ENCODE measurements at regions not wholly inside any gene's neighbourhood (a gene's known extent, or its start where the extent isn't known, plus 50 kb on each side); places are given as distances from the start of the nearest gene placed in this dataset.

DNA sequence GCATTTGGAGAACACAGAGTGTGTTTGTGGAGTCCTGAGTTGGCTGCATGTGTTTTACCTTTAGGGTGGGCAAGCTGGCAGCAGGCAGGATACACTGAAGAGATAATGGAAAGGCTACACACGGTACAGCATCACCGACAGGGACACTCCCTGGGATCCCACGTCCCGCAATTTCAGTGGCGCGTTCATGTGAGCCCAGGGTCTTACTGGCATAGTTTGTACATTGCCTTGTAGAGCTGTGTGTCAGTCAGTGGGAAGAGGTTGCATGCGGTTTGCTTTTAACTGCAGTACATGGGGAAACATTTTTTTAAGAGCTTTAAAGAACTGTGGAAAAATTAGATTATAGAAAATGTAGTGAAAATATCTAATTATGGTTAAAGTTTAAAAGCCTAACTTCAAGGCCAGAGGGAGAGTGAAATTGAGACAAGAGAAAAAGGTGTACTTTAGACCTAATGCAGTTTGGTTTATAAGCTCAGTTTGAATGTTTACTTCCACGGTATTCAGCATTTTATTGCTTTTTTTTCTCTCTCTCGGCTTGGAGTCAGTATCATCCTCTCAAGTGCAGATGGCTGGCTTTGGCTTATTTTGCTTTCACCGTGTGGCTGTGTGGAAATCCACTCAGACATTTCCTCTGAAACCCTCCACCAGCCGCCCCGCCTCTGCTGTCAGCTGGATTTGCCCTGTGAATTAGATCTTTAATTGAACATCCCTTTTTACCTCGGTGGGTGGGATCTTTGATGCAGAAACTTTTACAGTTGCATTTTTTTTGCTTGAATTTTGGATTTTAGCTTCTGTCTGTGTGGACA lies 364.2 kb upstream of the COBL start:
- Mint-ChIP-seq H3K9me3 (ENCODE audit: low read depth, unreplicated experiment) (no peaks in the 10 kb centered on the region), H3K27me3 (ENCODE audit: unreplicated experiment) (peaks cover 31% of the 10 kb centered on the region), H3K4me1 (ENCODE audit: low read depth, unreplicated experiment) (no peaks in the 10 kb centered on the region), H3K4me3 (ENCODE audit: low read depth, unreplicated experiment) (no peak overlapping the region), H3K36me3 (ENCODE audit: insufficient read depth, unreplicated experiment) (no peaks in the 10 kb centered on the region), H3K27ac (ENCODE audit: unreplicated experiment) (no peak overlapping the region)
- CTCF ChIA-PET = interaction anchor here (0.6 kb wide), 1 partner anchor 1102 kb away, joined by 3 read pairs; no protein-coding TSS in a partner anchor
- TF ChIP-seq, protein P1, sequence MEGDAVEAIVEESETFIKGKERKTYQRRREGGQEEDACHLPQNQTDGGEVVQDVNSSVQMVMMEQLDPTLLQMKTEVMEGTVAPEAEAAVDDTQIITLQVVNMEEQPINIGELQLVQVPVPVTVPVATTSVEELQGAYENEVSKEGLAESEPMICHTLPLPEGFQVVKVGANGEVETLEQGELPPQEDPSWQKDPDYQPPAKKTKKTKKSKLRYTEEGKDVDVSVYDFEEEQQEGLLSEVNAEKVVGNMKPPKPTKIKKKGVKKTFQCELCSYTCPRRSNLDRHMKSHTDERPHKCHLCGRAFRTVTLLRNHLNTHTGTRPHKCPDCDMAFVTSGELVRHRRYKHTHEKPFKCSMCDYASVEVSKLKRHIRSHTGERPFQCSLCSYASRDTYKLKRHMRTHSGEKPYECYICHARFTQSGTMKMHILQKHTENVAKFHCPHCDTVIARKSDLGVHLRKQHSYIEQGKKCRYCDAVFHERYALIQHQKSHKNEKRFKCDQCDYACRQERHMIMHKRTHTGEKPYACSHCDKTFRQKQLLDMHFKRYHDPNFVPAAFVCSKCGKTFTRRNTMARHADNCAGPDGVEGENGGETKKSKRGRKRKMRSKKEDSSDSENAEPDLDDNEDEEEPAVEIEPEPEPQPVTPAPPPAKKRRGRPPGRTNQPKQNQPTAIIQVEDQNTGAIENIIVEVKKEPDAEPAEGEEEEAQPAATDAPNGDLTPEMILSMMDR (IDR thresholded peaks at IDR 0.05; ENCODE audit: unreplicated experiment) = no peak
- intact Hi-C loops (cut with micrococcal nuclease; ENCODE audit: unreplicated experiment) = no loop called here
- DNase-seq = no peak
- no TSS peak for BruUV-seq (replicated peaks)

DNA sequence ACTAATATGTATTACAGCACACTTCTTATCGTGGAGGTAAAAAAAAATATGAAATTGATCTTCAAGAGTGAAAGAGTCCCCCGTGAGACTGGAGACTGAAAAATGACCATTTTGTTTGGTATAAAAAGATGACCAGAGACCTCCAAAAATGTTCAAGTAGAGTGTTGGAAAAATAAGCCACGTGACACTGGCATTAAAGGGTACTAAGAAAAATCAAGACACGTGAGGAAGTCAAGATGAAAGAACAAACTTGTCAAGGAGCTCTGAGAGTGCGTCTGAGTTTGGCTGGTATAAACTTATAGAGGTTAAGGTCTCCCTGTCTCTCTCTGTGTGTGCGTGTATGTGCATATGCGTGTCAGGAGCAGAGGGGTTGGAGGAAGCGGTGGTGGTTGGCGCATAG lies 362.7 kb upstream of the COBL start:
- no TSS peak for BruUV-seq (replicated peaks)
- no peaks in the 10 kb centered on the region for H3K4me1 Mint-ChIP-seq (ENCODE audit: low read depth, unreplicated experiment)
- TF ChIP-seq, protein P1 (IDR thresholded peaks at IDR 0.05; ENCODE audit: unreplicated experiment) = no peak
- H3K4me3 Mint-ChIP-seq (ENCODE audit: low read depth, unreplicated experiment) = no peak overlapping the region
- no peaks in the 10 kb centered on the region for H3K9me3 Mint-ChIP-seq (ENCODE audit: low read depth, unreplicated experiment)
- intact Hi-C loops (cut with micrococcal nuclease; ENCODE audit: unreplicated experiment) = no loop called here
- CTCF ChIA-PET = no interaction called here
- no peak for DNase-seq
- H3K27me3 Mint-ChIP-seq (ENCODE audit: unreplicated experiment) = peaks cover 31% of the 10 kb centered on the region
- H3K27ac Mint-ChIP-seq (ENCODE audit: unreplicated experiment) = no peak overlapping the region
- no peaks in the 10 kb centered on the region for H3K36me3 Mint-ChIP-seq (ENCODE audit: insufficient read depth, unreplicated experiment)

DNA sequence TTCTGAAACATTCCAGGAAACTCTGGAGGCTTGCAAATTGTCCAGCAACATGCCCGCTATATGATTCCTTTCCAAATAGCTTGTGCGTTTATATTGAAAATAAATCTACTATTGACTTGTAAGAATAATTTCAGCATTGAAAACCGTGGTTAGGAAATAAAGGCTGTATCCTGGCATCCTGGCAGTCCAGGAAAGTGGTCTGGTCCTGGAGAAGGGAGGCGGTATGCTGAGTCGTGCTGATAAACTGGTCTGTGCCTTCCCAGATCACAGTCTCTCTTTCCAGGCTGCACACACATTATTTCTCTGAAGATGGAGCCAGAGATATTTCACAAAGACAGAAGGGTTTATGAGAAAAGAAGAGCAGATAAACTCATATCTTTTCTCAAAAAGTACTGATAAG lies 350.1 kb upstream of the COBL start:
- BruUV-seq (replicated peaks) = no TSS peak
- H3K4me1 Mint-ChIP-seq (ENCODE audit: low read depth, unreplicated experiment) = no peaks in the 10 kb centered on the region
- no peaks in the 10 kb centered on the region for H3K9me3 Mint-ChIP-seq (ENCODE audit: low read depth, unreplicated experiment)
- no peaks in the 10 kb centered on the region for H3K36me3 Mint-ChIP-seq (ENCODE audit: insufficient read depth, unreplicated experiment)
- no peak overlapping the region for H3K27ac Mint-ChIP-seq (ENCODE audit: unreplicated experiment)
- H3K27me3 Mint-ChIP-seq (ENCODE audit: unreplicated experiment) = peaks cover 64% of the 10 kb centered on the region
- H3K4me3 Mint-ChIP-seq (ENCODE audit: low read depth, unreplicated experiment) = no peak overlapping the region
- no peak for DNase-seq
- TF ChIP-seq, protein P1 (IDR thresholded peaks at IDR 0.05; ENCODE audit: unreplicated experiment) = no peak
- CTCF ChIA-PET = interaction anchor here (0.9 kb wide), 1 partner anchor 10 kb away, joined by 5 read pairs; no protein-coding TSS in a partner anchor
- intact Hi-C loops (cut with micrococcal nuclease; ENCODE audit: unreplicated experiment) = no loop called here

DNA sequence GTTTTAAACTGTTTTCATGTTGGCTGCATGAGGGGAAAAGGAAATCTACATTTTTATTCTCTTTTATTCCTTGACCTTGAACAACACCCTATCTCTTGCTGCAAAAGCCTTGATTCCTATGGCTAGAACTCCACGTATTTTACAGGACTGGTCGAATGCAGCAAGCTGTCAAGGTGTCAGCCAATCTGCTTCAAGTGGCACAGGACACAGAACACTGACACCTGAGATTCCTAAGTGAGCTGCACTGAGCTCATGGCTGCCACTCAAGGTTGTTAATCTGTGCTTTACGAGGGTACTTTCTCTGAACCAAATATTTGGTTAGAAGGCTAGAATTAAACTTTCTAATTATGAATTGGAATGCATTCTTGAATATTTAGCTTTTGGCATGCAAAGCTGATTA lies 349.7 kb upstream of the COBL start:
- TF ChIP-seq, protein P1 (IDR thresholded peaks at IDR 0.05; ENCODE audit: unreplicated experiment) = no peak
- no peak for DNase-seq
- H3K27me3 Mint-ChIP-seq (ENCODE audit: unreplicated experiment) = peaks cover 64% of the 10 kb centered on the region
- no peak overlapping the region for H3K27ac Mint-ChIP-seq (ENCODE audit: unreplicated experiment)
- no TSS peak for BruUV-seq (replicated peaks)
- no peaks in the 10 kb centered on the region for H3K36me3 Mint-ChIP-seq (ENCODE audit: insufficient read depth, unreplicated experiment)
- H3K4me1 Mint-ChIP-seq (ENCODE audit: low read depth, unreplicated experiment) = no peaks in the 10 kb centered on the region
- CTCF ChIA-PET = interaction anchor here (0.9 kb wide), 1 partner anchor 10 kb away, joined by 5 read pairs; no protein-coding TSS in a partner anchor
- intact Hi-C loops (cut with micrococcal nuclease; ENCODE audit: unreplicated experiment) = no loop called here
- H3K9me3 Mint-ChIP-seq (ENCODE audit: low read depth, unreplicated experiment) = no peaks in the 10 kb centered on the region
- no peak overlapping the region for H3K4me3 Mint-ChIP-seq (ENCODE audit: low read depth, unreplicated experiment)

Data from Calu3 (cell line).